Activated T-helper 17 cell treated with anti-CD3 and anti-CD28 coated beads, Interleukin-2, amount 50 U/mL, for 72 hours (primary cell): ENCODE measurements at regions not wholly inside any gene's neighbourhood (a gene's known extent, or its start where the extent isn't known, plus 50 kb on each side); places are given as distances from the start of the nearest gene placed in this dataset.

Experiments used
- ATAC-seq: fragments of 150-1000 bp; cut with Tn5 transposase; replicated peaks from 2 replicates; pipeline ENCODE4 v1.10.0; 2021; ENCODE audit warnings: mild to moderate bottlenecking, moderate library complexity
- H3K27ac Mint-ChIP-seq: one replicate; pipeline ENCODE4 v1.8.0; 2022; ENCODE audit warnings: mixed read lengths
- H3K27me3 Mint-ChIP-seq: one replicate; pipeline ENCODE4 v1.8.0; 2022; ENCODE audit warnings: mixed read lengths
- H3K36me3 Mint-ChIP-seq: one replicate; pipeline ENCODE4 v1.8.0; 2022; ENCODE audit warnings: low read depth, mild to moderate bottlenecking, mixed read lengths
- H3K4me1 Mint-ChIP-seq: one replicate; pipeline ENCODE4 v1.8.0; 2022; ENCODE audit warnings: mixed read lengths
- H3K4me3 Mint-ChIP-seq: one replicate; pipeline ENCODE4 v1.8.0; 2022; ENCODE audit warnings: mild to moderate bottlenecking, mixed read lengths
- H3K9me3 Mint-ChIP-seq: one replicate; pipeline ENCODE4 v1.8.0; 2022; ENCODE audit warnings: mixed read lengths

- Mint-ChIP-seq H3K36me3 (no peaks in the 10 kb centered on the region), H3K9me3 (peaks cover 5% of the 10 kb centered on the region), H3K4me1 (no peaks in the 10 kb centered on the region), H3K4me3 (no peak overlapping the region), H3K27ac (no peak overlapping the region), H3K27me3 (peaks cover 3% of the 10 kb centered on the region)
- no peak for ATAC-seq
Measured at GRCh38 chr17:71417142-71417541, 703.7 kb upstream of the SOX9 start.

GRCh38 chr17:71422968-71423367 is 697.9 kb upstream of the SOX9 start:
- Mint-ChIP-seq H3K4me1 (no peaks in the 10 kb centered on the region), H3K27me3 (no peaks in the 10 kb centered on the region), H3K4me3 (no peak overlapping the region), H3K27ac (no peak overlapping the region), H3K9me3 (peaks cover 5% of the 10 kb centered on the region), H3K36me3 (no peaks in the 10 kb centered on the region)
- ATAC-seq = no peak

GRCh38 chr17:71423871-71424546 is 696.8 kb upstream of the SOX9 start:
- Mint-ChIP-seq H3K27me3 (no peaks in the 10 kb centered on the region), H3K4me3 (no peak overlapping the region), H3K27ac (no peak overlapping the region), H3K9me3 (peaks cover 13% of the 10 kb centered on the region), H3K36me3 (no peaks in the 10 kb centered on the region), H3K4me1 (no peaks in the 10 kb centered on the region)
- no peak for ATAC-seq

- Mint-ChIP-seq H3K4me1 (no peaks in the 10 kb centered on the region), H3K9me3 (peaks cover 13% of the 10 kb centered on the region), H3K36me3 (no peaks in the 10 kb centered on the region), H3K4me3 (no peak overlapping the region), H3K27me3 (no peaks in the 10 kb centered on the region), H3K27ac (no peak overlapping the region)
- ATAC-seq = no peak
Measured at GRCh38 chr17:71427801-71428200, 693.0 kb upstream of the SOX9 start.

- H3K9me3 Mint-ChIP-seq = peaks cover 8% of the 10 kb centered on the region
- no peaks in the 10 kb centered on the region for H3K4me1 Mint-ChIP-seq
- H3K4me3 Mint-ChIP-seq = no peak overlapping the region
- H3K36me3 Mint-ChIP-seq = no peaks in the 10 kb centered on the region
- H3K27ac Mint-ChIP-seq = no peak overlapping the region
- ATAC-seq = no peak
- no peaks in the 10 kb centered on the region for H3K27me3 Mint-ChIP-seq
Measured at GRCh38 chr17:71428897-71429296, 691.9 kb upstream of the SOX9 start.

GRCh38 chr17:71430281-71430680 is 690.5 kb upstream of the SOX9 start:
- Mint-ChIP-seq H3K27ac (no peak overlapping the region), H3K4me3 (no peak overlapping the region), H3K4me1 (no peaks in the 10 kb centered on the region), H3K9me3 (peaks cover 8% of the 10 kb centered on the region), H3K27me3 (no peaks in the 10 kb centered on the region), H3K36me3 (no peaks in the 10 kb centered on the region)
- no peak for ATAC-seq

GRCh38 chr17:71431146-71431545 is 689.7 kb upstream of the SOX9 start:
- Mint-ChIP-seq H3K4me1 (no peaks in the 10 kb centered on the region), H3K27ac (no peak overlapping the region), H3K4me3 (no peak overlapping the region), H3K27me3 (no peaks in the 10 kb centered on the region), H3K36me3 (no peaks in the 10 kb centered on the region), H3K9me3 (peaks cover 8% of the 10 kb centered on the region)
- ATAC-seq = no peak

GRCh38 chr17:71432378-71433315 is 688.2 kb upstream of the SOX9 start:
- no peaks in the 10 kb centered on the region for H3K36me3 Mint-ChIP-seq
- H3K9me3 Mint-ChIP-seq = peaks cover 8% of the 10 kb centered on the region
- no peak overlapping the region for H3K27ac Mint-ChIP-seq

GRCh38 chr17:71434716-71435115 is 686.1 kb upstream of the SOX9 start:
- H3K36me3 Mint-ChIP-seq = no peaks in the 10 kb centered on the region
- H3K4me1 Mint-ChIP-seq = no peaks in the 10 kb centered on the region
- no peak overlapping the region for H3K4me3 Mint-ChIP-seq
- no peaks in the 10 kb centered on the region for H3K9me3 Mint-ChIP-seq
- H3K27ac Mint-ChIP-seq = no peak overlapping the region
- ATAC-seq = no peak
- H3K27me3 Mint-ChIP-seq = peaks cover 4% of the 10 kb centered on the region

More at GRCh38 chr17:71432378-71433315, 688.2 kb upstream of the SOX9 start:
- Mint-ChIP-seq H3K4me3 (no peak overlapping the region), H3K27me3 (no peaks in the 10 kb centered on the region), H3K4me1 (no peaks in the 10 kb centered on the region)
- ATAC-seq = no peak

- Mint-ChIP-seq H3K4me1 (no peaks in the 10 kb centered on the region), H3K27ac (no peak overlapping the region), H3K9me3 (no peaks in the 10 kb centered on the region), H3K4me3 (no peak overlapping the region), H3K36me3 (no peaks in the 10 kb centered on the region), H3K27me3 (peaks cover 4% of the 10 kb centered on the region)
- no peak for ATAC-seq
Measured at GRCh38 chr17:71436479-71436878, 684.3 kb upstream of the SOX9 start.

GRCh38 chr17:71437166-71437565 is 683.7 kb upstream of the SOX9 start:
- Mint-ChIP-seq H3K4me1 (no peaks in the 10 kb centered on the region), H3K9me3 (no peaks in the 10 kb centered on the region), H3K27me3 (peaks cover 4% of the 10 kb centered on the region), H3K36me3 (no peaks in the 10 kb centered on the region), H3K27ac (no peak overlapping the region), H3K4me3 (no peak overlapping the region)
- ATAC-seq = no peak

- ATAC-seq = no peak
- Mint-ChIP-seq H3K27me3 (peaks cover 4% of the 10 kb centered on the region), H3K27ac (no peak overlapping the region), H3K36me3 (no peaks in the 10 kb centered on the region), H3K9me3 (no peaks in the 10 kb centered on the region), H3K4me3 (no peak overlapping the region), H3K4me1 (no peaks in the 10 kb centered on the region)
Measured at GRCh38 chr17:71438631-71439146, 682.1 kb upstream of the SOX9 start.

- Mint-ChIP-seq H3K4me1 (no peaks in the 10 kb centered on the region), H3K9me3 (no peaks in the 10 kb centered on the region), H3K27me3 (peaks cover 4% of the 10 kb centered on the region), H3K4me3 (no peak overlapping the region), H3K36me3 (no peaks in the 10 kb centered on the region), H3K27ac (no peak overlapping the region)
- ATAC-seq = no peak
Measured at GRCh38 chr17:71440513-71440912, 680.3 kb upstream of the SOX9 start.

GRCh38 chr17:71441098-71441497 is 679.7 kb upstream of the SOX9 start:
- no peak for ATAC-seq
- no peak overlapping the region for H3K27ac Mint-ChIP-seq
- peaks cover 4% of the 10 kb centered on the region for H3K27me3 Mint-ChIP-seq

GRCh38 chr17:71444078-71444477 is 676.7 kb upstream of the SOX9 start:
- no peaks in the 10 kb centered on the region for H3K36me3 Mint-ChIP-seq
- H3K4me3 Mint-ChIP-seq = no peak overlapping the region

More at GRCh38 chr17:71441098-71441497, 679.7 kb upstream of the SOX9 start:
- H3K36me3 Mint-ChIP-seq = no peaks in the 10 kb centered on the region
- H3K4me1 Mint-ChIP-seq = no peaks in the 10 kb centered on the region
- H3K9me3 Mint-ChIP-seq = no peaks in the 10 kb centered on the region
- H3K4me3 Mint-ChIP-seq = no peak overlapping the region

More at GRCh38 chr17:71444078-71444477, 676.7 kb upstream of the SOX9 start:
- Mint-ChIP-seq H3K4me1 (no peaks in the 10 kb centered on the region), H3K27me3 (peaks cover 4% of the 10 kb centered on the region), H3K9me3 (peaks cover 5% of the 10 kb centered on the region), H3K27ac (no peak overlapping the region)
- ATAC-seq = no peak
